NCI-H446 treated with DMSO at 0.1 percent for 48 hours (cell line): ENCODE measurements at regions not wholly inside any gene's neighbourhood (a gene's known extent, or its start where the extent isn't known, plus 50 kb on each side); places are given as distances from the start of the nearest gene placed in this dataset.

Source experiments
- DNase-seq: peaks from one replicate; lab custom pipeline; 2025; lab: John Stamatoyannopoulos, UW

- no peak for DNase-seq
Observed at GRCh38 chr13:73616861-73617260, 517.3 kb downstream of the KLF12 start.

GRCh38 chr13:73610799-73611592 is 523.2 kb downstream of the KLF12 start:
- no peak for DNase-seq

- no peak for DNase-seq
Observed at GRCh38 chr13:73608711-73609485, 525.3 kb downstream of the KLF12 start.

DNA sequence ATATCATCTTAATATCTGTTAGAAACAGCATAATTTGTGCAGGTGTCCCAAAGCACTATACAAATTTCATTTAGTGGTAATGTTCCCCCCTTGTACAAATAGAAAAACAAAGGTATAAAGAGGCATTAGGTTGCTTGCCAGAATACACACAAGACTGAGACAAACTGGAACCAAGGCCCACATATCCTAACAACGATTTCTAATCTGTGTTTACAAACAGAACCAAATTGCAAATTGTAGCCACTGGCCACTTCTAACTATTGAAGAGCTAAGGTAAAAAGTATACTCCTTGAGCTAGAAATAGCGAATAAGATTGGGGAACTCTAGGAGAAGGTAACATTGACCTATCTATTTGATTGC is 526.1 kb downstream of the KLF12 start:
- no peak for DNase-seq

GRCh38 chr13:73607489-73608156 is 526.6 kb downstream of the KLF12 start:
- DNase-seq: no peak

- DNase-seq: no peak
Observed at GRCh38 chr13:73603646-73604045, 530.6 kb downstream of the KLF12 start.

DNA sequence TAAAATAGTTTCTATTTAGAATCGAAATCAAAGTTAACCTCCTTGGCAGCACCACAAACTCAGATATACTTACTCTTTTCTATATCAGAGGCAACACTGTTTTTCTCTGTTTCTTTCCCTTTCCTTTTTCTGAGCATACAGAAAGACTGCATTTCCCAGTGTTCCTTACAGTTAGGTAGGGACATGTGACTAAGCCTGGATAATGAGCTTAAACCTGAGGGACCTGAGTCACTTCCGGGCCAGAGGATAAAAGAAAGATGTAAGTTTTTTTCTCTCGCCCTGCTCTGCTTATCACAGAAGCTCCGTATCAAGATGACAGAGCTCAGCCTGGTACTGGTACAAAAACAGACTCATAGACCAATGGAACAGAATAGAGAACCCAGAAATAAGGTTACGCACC is 531.9 kb downstream of the KLF12 start:
- DNase-seq: no peak

DNA sequence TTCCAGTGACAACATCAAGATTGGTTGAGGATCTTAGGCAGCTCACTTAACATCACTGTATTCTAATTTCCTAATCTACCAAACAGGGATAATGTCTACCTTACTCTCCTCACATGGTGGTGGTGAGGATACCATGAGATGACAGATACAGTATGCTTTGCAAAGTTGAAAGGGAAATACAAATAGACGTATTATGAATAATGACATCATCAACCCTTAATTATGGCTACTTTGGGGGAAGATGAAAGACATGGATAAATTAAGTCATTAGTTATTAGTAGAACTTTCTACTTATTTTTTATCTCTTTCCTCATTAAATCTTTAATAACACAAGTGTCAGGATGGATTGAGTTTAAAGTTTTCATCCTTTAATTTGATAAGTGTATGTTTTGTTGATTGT is 532.5 kb downstream of the KLF12 start:
- no peak for DNase-seq

DNA sequence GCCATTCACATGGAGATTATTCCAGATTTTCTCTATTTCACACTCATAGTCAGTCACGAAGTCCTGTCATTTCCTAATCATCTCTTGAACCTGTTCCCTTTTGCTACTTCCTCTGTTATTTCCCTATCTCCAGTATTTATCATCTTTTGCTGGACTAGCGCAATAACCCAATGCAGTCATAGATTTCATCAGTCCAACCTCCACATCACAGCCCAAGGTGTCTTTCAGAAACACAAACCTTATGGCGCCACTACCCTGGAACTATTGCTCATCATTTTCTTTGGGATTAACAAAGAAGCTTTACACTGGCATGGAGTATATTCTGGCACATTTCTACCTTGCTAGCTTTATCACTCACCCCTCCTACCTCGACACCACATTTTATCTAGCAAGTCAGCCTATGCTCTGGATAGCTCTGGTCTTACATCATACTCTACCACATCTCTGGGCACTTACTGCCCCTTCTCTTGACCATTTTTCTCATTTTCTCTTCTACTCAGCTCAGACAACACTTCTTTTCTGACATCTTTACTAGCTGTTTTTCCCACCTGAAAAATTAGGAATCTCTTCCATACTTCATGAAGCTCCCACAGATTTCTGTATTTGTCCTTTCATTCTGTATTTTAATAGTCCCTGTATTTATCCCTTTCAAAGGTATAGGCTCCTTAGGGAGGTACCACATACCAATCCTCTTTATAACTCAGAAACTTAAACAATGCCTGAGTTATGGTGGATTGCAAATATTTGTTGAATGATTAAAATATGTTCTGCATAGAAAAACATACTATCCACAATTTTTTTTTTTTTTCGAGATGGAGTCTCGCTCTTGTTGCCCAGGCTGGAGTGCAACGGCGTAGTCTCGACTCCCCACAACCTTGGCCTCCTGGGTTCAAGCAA is 534.7 kb downstream of the KLF12 start:
- DNase-seq: no peak

- DNase-seq: no peak
Observed at GRCh38 chr13:73598020-73598712, 536.0 kb downstream of the KLF12 start.

- no peak for DNase-seq
Observed at GRCh38 chr13:73596382-73596781, 537.6 kb downstream of the KLF5 start.

DNA sequence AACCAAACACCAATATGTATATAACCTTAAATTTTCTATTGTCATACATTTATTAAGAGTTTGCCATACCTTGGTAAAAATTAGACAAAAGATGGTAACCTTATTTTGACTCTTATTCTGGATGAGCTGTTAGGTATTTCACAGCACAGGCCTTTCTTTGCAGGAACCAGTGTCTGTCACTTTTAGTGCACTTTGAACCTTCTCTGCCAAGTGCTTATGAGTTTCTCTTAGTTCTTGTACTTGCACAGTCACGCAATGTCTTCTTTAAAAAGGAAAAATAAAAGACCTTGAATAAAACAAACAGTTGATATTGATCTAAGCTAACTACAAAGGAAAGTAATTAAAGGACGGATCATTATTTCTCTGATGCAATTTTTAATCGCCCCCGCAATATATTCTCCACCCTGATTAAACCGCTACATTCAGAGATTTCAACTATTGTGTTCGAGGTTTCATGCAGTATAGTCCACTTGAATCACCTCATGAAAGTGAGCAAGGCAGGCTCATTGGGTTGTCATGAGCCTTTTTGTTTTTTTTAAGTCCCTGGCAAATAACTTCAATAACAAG is 534.5 kb downstream of the KLF5 start:
- no peak for DNase-seq

- no peak for DNase-seq
Observed at GRCh38 chr13:73591861-73592260, 533.1 kb downstream of the KLF5 start.

- DNase-seq: no peak
Observed at GRCh38 chr13:73590795-73591194, 532.0 kb downstream of the KLF5 start.

DNA sequence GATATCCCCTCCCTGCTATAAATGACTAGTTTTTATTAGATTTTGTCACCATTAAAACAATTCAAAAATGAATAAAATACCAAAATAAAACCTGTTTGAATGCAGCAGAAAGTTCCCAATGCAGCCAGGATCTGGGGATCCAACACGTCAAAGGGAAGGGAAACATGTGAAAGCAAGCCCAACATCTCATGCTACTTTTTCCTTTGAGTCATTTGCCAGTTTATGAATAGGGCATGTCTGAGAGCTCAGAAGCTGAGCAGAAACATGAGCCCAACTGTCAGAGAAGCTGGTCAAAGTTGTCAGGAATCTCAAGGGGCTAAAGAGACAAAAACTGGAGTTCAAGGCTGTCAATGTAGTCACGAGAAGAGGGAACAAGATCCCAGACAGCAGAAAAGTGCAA is 526.4 kb downstream of the KLF5 start:
- no peak for DNase-seq

GRCh38 chr13:73583331-73583730 is 524.5 kb downstream of the KLF5 start:
- DNase-seq: no peak

- DNase-seq: no peak
Observed at GRCh38 chr13:73580513-73581267, 521.9 kb downstream of the KLF5 start.

GRCh38 chr13:73579574-73580274 is 520.9 kb downstream of the KLF5 start:
- no peak for DNase-seq

DNA sequence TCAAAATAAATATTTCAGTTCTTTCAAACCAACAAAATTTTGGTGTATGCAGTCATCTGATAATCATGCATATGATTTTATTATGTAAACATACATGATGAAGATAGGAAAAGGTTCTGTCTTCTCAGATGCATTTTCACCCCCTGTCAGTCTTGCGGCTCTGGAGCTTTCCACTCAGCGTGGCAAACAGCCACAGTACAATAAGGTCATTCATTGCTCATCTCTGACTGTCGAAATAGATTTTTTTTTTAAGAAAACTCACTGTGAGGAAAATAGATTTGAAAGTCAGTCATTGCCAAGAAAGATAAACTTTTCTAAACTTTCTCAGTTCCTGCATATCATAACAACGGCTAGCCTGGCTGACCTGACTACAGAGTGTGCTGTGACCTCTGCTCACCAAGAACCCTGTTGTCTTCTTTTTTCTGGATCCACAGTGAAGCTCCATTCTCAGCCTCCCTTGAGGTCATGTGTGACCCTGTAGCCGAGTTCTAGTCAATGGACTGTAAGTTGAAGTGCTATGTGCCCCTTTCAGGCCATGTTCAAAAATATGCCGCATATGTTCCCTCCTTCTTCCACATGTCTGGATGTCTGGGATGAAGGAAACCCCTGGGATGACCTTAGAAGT is 519.6 kb downstream of the KLF5 start:
- no peak for DNase-seq
